Stimulated activated effector memory CD8-positive, alpha-beta T cell treated with anti-CD3 and anti-CD28 coated beads, Interleukin-12 subunit alpha, Interleukin-12 subunit beta, amount 100 ng/mL, for 72 hours (primary cell): ENCODE measurements at regions not wholly inside any gene's neighbourhood (a gene's known extent, or its start where the extent isn't known, plus 50 kb on each side); places are given as distances from the start of the nearest gene placed in this dataset.

Source experiments
- ATAC-seq: fragments of 150-1000 bp; cut with Tn5 transposase; 2 replicates; pipeline ENCODE4 v1.10.0; 2021
- DNase-seq, 2 donors: peaks; one replicate each; pipeline ENCODE4 v3.0.0; 2021 to 2022; ENCODE audit warnings: low spot score in 2 of 2
- H3K27ac Mint-ChIP-seq: one replicate; pipeline ENCODE4 v1.8.0; 2022; ENCODE audit warnings: mild to moderate bottlenecking, mixed read lengths
- H3K36me3 Mint-ChIP-seq: one replicate; pipeline ENCODE4 v1.8.0; 2022; ENCODE audit warnings: mild to moderate bottlenecking, mixed read lengths
- H3K4me1 Mint-ChIP-seq: one replicate; pipeline ENCODE4 v1.8.0; 2022; ENCODE audit warnings: mixed read lengths
- H3K4me3 Mint-ChIP-seq: one replicate; pipeline ENCODE4 v1.8.0; 2022; ENCODE audit warnings: mild to moderate bottlenecking, mixed read lengths
- H3K9me3 Mint-ChIP-seq: one replicate; pipeline ENCODE4 v1.8.0; 2022; ENCODE audit warnings: mixed read lengths

- H3K9me3 Mint-ChIP-seq: no peaks in the 10 kb centered on the region
- ATAC-seq (no peak), DNase-seq (no peak)
- no peaks in the 10 kb centered on the region for H3K4me1 Mint-ChIP-seq
- no peak overlapping the region for H3K4me3 Mint-ChIP-seq
- H3K36me3 Mint-ChIP-seq: no peaks in the 10 kb centered on the region
- H3K27ac Mint-ChIP-seq: peak overlapping the region; percentile 34
These were observed 328.6 kb upstream of the JARID2 start for GRCh38 chr6:14917109-14917910.

DNA sequence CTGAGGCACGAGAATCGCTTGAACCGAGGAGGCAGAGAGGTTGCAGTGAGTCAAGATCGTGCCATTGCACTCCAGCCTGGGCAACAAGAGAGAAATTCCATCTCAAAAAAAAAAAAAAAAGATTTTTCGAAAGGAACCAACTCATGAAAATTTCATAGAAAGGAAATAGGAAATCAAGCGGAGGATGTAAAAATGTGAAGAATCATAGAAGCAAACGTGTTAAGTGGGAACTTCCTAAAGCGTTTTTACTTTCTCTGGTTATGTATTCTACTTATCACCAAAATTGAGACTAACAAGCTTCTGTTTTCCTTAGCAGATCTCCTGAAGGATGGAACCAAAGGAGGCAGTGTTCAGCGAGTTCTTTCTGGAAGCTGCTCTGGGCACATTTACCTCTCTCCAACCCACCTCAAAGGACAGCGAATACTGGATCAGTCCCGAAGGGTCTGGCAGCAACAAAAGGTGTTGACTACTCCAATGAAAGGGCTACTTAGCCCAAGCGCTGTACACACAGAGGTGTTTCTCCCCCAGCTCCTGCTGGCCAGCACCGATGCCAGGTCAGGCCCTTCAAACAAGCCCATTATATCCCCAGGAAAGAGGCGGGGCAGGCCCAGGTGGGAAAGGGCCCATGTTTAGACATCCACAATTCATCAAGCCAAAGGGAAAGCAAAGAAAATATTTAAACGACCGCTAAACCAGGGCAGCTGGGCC, 327.5 kb upstream of the JARID2 start:
- H3K4me3 Mint-ChIP-seq: no peak overlapping the region
- peak overlapping the region; percentile 34 for H3K27ac Mint-ChIP-seq
- ATAC-seq: no peak
- DNase-seq: no peak
- H3K36me3 Mint-ChIP-seq: no peaks in the 10 kb centered on the region
- no peaks in the 10 kb centered on the region for H3K9me3 Mint-ChIP-seq
- H3K4me1 Mint-ChIP-seq: no peaks in the 10 kb centered on the region

DNA sequence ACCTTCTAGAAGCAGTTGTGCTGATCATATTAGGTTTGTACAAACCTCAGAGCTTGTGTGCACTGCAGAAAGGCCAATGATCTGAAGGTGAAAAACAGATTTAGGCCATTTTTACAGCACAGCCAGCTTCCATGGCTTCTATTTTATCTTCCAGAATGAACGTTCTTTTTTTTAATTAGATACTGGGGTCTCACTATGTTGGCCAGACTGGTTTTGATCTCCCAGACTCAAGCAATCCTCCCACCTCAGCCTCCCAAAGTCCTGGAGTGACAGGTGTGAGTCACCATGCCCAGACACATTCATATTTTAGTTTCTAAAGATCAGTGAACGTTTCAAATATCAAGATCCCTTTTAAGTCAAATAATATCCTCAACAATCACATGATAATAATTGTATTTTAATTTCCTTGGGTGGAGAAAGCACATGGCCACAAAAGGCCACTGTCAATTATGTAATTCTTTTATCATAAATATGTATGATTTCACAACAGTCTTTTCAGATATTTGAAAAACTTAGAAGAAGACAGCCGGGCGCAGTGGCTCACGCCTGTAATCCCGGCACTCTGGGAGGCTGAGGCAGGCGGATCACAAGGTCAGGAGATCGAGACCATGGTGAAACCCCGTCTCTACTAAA, 326.7 kb upstream of the JARID2 start:
- ATAC-seq: no peak
- no peaks in the 10 kb centered on the region for H3K36me3 Mint-ChIP-seq
- no peak for DNase-seq
- H3K27ac Mint-ChIP-seq: no peak overlapping the region
- no peaks in the 10 kb centered on the region for H3K4me1 Mint-ChIP-seq
- H3K4me3 Mint-ChIP-seq: no peak overlapping the region
- no peaks in the 10 kb centered on the region for H3K9me3 Mint-ChIP-seq

- H3K9me3 Mint-ChIP-seq: no peaks in the 10 kb centered on the region
- H3K27ac Mint-ChIP-seq: no peak overlapping the region
- DNase-seq: no peak
- no peaks in the 10 kb centered on the region for H3K36me3 Mint-ChIP-seq
- H3K4me1 Mint-ChIP-seq: peaks cover 7% of the 10 kb centered on the region
- H3K4me3 Mint-ChIP-seq: no peak overlapping the region
- ATAC-seq: no peak
These were observed 325.6 kb upstream of the JARID2 start for GRCh38 chr6:14920276-14920675.

DNA sequence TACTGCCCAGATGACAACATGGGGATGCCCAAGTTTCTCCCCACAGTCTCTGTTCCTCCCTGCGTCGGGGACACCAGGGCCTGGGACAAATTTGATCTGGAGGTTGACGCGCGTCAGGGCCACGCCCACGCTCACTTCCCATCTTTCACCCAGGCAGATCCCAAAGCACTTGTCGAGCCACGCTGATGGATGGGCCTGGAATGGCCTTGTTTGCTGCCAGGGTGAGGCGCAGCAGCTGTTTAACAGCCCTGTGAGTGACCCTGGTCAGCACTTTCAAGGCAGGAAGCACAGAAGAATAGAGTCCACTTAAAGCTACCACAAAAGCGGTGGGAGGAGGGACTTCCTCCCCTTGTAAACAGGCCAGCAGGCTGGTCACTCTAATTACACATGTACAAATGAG, 324.7 kb upstream of the JARID2 start:
- no peak for ATAC-seq
- Mint-ChIP-seq H3K4me3 (no peak overlapping the region), H3K36me3 (no peaks in the 10 kb centered on the region), H3K4me1 (peaks cover 8% of the 10 kb centered on the region), H3K9me3 (no peaks in the 10 kb centered on the region), H3K27ac (no peak overlapping the region)
- no peak for DNase-seq

DNA sequence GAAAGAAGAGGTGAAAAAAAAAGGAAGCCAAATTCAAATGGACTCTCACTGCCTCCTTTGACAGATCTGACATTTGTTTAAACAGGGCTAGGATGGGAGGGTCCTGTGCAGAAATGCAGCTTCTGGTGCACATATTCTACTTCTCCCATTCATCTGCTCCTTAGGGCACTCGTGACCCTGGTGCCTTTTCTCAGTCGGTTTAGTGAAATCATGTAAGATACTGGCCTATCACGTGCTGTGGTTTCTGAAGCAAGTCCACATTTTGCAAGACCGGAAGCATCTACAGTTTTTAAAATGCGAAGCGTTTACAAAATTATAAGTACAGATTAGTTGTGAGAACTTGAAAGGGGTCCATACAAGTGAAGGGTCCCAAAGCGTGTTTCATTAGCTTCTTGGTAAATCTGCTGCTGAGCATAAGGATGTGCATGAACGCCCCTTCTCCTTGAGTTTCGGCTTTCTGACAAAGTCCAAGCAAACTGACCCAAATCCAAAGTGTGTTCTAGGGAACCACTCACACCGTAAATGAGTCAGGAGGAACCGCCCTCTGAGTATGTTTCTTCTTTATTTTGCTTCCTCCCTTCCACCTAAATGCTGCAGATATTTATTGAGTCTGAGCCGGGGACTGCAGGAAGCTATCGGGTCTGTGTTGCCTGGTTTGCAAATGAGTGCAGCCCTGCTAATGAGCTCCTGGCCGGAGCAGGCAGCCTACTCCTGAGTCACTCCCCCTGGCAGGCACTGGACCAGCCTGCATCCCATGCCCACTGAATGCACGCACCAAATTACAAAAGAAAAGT, 323.8 kb upstream of the JARID2 start:
- peaks cover 8% of the 10 kb centered on the region for H3K4me1 Mint-ChIP-seq

DNA sequence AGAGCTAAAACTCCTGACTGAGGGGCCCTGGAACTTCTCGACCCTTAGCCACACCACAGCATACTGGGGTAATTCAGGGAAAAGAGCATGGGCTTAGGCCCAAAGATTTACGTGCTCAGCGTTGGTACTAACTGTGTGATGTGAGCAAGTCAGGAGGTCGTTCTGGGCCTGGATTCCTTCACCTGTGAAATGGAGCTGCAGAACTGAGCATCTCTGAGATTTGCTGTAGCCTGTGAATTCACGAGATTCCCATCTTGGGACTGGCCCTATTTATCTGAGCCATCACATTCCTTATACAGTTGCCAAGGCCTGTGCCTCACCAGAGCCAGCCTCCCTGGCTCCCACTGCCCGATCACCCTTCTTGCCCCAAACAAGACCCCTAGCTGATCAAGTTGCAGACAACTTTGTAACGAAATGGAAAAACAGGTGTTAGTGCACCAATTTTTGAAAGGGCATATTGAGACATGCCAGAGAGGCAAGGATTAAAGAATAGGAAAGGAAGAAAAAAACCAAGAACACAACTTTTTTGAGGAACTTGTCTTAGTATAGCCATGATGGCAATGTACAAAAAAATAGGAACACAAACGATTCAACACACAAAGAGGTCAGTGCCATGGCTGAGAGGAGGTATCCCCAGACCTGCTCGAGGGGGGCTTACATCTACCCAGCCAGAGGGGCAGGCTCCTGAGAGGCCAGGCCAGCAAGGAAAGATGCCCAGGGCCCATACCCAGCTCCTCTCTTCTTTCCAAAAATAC, 323.0 kb upstream of the JARID2 start:
- DNase-seq (no peak), ATAC-seq (no peak)
- no peak overlapping the region for H3K27ac Mint-ChIP-seq
- no peak overlapping the region for H3K4me3 Mint-ChIP-seq
- peaks cover 8% of the 10 kb centered on the region for H3K4me1 Mint-ChIP-seq
- no peaks in the 10 kb centered on the region for H3K9me3 Mint-ChIP-seq
- H3K36me3 Mint-ChIP-seq: no peaks in the 10 kb centered on the region

More for the DNA sequence above, 323.8 kb upstream of the JARID2 start:
- no peak overlapping the region for H3K4me3 Mint-ChIP-seq
- ATAC-seq (no peak), DNase-seq (no peak)
- no peak overlapping the region for H3K27ac Mint-ChIP-seq
- H3K9me3 Mint-ChIP-seq: no peaks in the 10 kb centered on the region
- no peaks in the 10 kb centered on the region for H3K36me3 Mint-ChIP-seq

GRCh38 chr6:14924126-14925024, 321.5 kb upstream of the JARID2 start:
- Mint-ChIP-seq H3K9me3 (no peaks in the 10 kb centered on the region), H3K36me3 (no peaks in the 10 kb centered on the region), H3K4me1 (peaks cover 8% of the 10 kb centered on the region), H3K4me3 (no peak overlapping the region), H3K27ac (no peak overlapping the region)
- ATAC-seq (no peak), DNase-seq (no peak)

- Mint-ChIP-seq H3K4me3 (no peak overlapping the region), H3K27ac (no peak overlapping the region), H3K4me1 (peaks cover 8% of the 10 kb centered on the region), H3K36me3 (no peaks in the 10 kb centered on the region), H3K9me3 (no peaks in the 10 kb centered on the region)
- ATAC-seq (no peak), DNase-seq (no peak)
These were observed 320.7 kb upstream of the JARID2 start for GRCh38 chr6:14925025-14925698.

GRCh38 chr6:14925699-14926026, 320.2 kb upstream of the JARID2 start:
- no peak for ATAC-seq
- DNase-seq: no peak
- Mint-ChIP-seq H3K9me3 (no peaks in the 10 kb centered on the region), H3K27ac (no peak overlapping the region), H3K36me3 (no peaks in the 10 kb centered on the region), H3K4me3 (no peak overlapping the region), H3K4me1 (peaks cover 12% of the 10 kb centered on the region)

DNA sequence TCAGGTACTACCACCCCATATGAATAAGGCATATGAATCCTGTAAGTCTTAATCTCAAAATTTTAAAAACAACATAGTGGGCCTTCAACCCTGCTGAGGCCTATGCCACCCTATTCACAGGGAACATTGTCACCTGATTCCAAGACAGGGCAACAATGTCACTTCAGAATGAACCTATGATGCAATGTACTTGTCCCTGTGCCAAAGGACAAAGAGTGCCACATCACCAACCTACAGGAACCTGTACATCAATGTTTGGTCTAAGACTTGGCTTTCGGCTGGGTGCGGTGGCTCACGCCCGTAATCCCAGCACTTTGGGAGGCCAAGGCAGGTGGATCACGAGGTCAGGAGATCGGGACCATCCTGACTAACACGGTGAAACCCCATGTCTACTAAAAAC, 318.5 kb upstream of the JARID2 start:
- DNase-seq (no peak), ATAC-seq (no peak)
- peaks cover 14% of the 10 kb centered on the region for H3K4me1 Mint-ChIP-seq
- H3K36me3 Mint-ChIP-seq: no peaks in the 10 kb centered on the region
- no peak overlapping the region for H3K4me3 Mint-ChIP-seq
- H3K27ac Mint-ChIP-seq: no peak overlapping the region
- no peaks in the 10 kb centered on the region for H3K9me3 Mint-ChIP-seq

DNA sequence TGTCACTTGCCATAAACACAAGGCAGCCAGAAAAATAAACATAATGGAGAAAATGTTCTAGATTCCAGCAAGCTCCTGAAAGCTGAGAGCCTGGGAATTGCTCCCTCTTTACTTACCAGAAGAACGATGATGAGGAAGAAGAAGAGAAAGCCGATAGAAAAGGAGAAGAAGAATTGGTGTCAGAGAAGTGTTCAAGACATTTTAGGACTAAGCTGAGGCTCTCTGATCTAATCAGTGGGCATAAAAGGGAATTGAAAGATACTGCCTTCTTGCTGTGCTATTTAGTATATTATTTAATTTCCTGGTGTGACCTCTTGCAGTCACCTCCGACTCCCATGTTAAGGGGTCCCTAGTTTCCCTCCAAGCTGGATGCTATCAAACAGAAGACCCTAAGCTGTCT, 316.6 kb upstream of the JARID2 start:
- DNase-seq: no peak
- no peak for ATAC-seq

GRCh38 chr6:14930366-14930989, 315.4 kb upstream of the JARID2 start:
- no peaks in the 10 kb centered on the region for H3K9me3 Mint-ChIP-seq
- no peak overlapping the region for H3K4me3 Mint-ChIP-seq
- H3K27ac Mint-ChIP-seq: no peak overlapping the region
- H3K36me3 Mint-ChIP-seq: no peaks in the 10 kb centered on the region
- DNase-seq: no peak
- peaks cover 11% of the 10 kb centered on the region for H3K4me1 Mint-ChIP-seq
- ATAC-seq: peak; percentile 58

More for the DNA sequence above, 316.6 kb upstream of the JARID2 start:
- H3K4me3 Mint-ChIP-seq: no peak overlapping the region
- H3K4me1 Mint-ChIP-seq: peaks cover 18% of the 10 kb centered on the region
- no peaks in the 10 kb centered on the region for H3K9me3 Mint-ChIP-seq
- H3K27ac Mint-ChIP-seq: no peak overlapping the region
- H3K36me3 Mint-ChIP-seq: no peaks in the 10 kb centered on the region
